HG03439 (cell line): ENCODE measurements at regions not wholly inside any gene's neighbourhood (a gene's known extent, or its start where the extent isn't known, plus 50 kb on each side); places are given as distances from the start of the nearest gene placed in this dataset.

Experiments used
- ATAC-seq: cut with Tn5 transposase; IDR thresholded peaks from one replicate; pipeline ENCODE4 v1.9.1; 2021; ENCODE audit warnings: mild to moderate bottlenecking, moderate library complexity; ENCODE audit not compliant: unreplicated experiment

DNA sequence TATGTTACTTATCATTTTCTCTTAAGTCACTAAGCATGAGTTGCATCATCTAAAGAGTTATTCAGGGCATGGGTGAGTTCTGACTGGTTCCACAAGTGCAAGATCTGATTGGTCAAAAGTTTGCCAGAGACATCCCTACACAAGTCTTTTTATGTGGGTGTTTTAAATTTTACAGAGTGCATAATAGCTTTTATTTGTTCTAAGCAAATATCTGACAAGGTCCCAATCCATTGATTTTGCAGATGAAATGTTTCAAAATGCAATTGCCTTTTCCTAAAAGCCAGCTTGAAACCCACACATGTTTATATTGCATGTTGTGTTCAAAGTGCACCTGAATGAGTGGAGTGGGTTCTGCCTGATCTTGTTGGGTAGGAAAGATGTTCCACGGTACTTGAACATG is 101.7 kb upstream of the PAX6 start:
- no peak for ATAC-seq

DNA sequence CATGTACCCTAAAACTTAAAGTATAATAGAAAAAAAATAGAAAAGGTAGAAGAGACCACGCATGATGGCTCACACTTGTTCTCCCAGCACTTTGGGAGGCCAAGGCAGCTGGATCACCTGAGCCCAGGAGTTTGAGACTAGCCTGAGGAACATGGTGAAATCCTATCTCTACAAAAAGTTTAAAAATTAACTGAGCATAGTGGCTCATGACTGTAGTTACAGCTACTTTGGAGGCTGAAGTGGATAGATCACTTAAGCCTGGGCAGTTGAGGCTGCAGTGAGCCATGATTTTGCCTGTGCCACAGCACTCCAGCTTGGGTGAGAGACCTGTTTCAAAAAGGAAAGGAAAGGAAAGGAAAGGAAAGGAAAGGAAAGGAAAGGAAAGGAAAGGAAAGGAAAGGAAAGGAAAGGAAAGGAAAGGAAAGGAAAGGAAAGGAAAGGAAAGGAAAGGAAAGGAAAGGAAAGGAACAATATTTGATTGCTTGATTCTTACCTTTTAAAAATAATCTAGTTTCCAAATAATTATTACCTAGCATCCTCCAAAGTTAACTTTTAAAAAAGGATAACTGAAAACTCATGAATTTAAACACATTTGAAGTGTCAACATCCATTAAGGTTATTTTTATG is 99.9 kb upstream of the PAX6 start:
- ATAC-seq: no peak

DNA sequence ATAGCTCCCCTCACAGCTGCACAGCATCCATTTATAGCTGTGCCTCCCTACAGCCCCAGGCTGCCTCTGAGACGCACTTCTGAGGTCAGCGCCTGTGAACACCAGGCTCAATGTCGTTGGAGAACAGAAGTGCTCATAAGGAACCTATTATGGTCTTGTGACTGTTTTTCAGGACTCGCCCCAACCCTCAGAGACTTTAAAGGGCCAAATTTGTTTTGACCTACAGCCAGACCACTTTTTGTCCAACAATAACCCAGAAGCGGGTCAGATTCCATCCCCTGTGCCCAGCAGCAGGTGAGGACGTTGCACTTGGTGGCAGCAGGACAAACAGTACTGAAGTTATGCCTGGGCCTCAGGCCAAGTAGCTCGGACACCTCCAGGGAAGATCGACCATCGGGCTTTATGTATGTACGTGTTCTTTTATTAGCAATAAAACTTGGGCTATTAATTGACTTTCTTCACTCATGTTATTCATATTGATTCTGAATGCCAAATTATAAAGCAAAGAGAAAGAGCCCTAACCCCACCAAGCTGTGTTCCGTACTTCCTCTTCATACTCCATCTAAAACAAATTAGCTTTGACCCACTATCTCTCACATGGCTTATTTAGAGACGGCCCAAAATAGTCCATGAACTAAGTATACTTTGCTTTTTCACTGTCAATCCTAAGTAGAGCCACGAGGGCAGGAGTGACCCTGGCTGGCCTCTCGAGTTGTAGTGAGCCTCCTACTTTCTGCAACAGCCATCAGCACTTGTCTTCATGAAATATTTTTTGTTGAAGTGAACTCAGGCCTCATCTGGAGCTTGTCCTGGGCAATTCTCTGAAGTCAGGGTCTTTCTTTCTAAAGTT is 92.3 kb upstream of the PAX6 start:
- ATAC-seq: no peak

DNA sequence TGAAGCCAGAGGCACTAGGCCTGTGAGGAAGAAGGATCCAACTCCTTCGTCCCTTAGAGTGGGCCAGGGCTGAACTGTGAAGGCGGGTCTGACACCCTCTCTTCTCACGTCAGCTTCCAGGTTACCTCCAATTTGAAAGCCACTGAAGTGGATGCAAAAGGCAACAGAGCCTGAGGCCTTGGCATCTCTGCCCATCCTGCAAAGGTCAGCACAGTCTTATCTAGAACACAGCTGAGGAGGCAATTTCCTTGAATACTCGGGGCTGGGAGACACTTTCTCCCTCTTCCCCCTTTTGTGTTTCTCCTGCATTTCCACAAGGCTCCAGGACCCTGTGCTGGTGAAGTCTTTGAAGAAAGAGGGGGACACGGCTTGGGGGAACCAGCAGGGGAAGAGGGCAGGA is 91.6 kb upstream of the PAX6 start:
- no peak for ATAC-seq

DNA sequence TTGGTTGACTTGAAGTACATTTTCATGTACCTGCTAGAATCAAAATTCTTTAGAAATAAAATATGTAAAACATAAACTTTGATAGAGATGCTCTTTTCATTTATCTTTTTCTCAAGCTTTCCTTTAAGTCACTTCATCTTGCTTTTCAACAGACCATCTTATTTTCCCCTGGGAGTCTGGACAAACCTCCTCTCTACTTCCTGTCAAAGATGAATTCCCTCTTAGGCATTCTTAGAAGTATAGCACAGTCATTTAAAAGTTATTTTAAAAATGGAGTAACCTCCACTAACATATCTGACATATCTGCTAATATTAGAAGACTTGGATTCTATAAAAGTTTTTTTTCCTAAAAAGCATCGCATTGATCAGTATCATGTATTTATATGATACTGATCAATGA is 84.8 kb upstream of the PAX6 start:
- no peak for ATAC-seq

DNA sequence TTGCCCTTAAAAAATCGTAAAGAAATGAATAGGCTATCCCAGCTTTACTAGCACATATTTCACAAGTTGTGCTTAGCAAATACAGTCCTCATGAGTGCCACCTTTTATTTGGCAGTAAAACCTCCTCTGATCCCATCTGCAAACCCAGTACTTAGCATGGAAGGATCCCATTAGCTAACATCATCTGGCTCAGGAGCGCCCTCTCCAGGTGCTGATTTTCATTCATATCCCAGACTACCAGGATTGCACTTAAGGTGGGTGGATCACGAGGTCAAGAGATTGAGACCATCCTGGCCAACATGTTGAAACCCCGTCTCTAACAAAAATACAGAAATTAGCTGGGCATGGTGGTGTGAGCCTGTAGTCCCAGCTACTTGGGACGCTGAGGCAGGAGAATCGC is 76.1 kb upstream of the PAX6 start:
- no peak for ATAC-seq

DNA sequence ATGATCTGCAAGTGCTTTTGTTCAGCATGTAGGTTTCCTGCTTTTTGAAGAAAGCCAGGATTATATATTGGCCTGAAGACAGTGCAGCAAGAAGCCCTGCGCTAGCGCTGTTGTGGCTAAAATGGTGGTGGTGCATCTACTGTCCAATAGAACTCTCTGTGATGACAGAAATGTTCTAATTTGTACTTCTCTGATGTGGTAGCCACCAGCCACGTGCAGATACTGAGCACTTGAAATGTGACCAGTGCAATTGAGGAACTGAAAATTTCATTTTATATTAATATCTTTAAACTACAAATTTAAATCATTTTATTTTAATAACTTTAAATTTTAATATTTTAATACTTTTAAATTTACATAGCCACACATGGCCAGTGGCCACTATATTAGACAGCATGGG is 73.0 kb upstream of the PAX6 start:
- no peak for ATAC-seq

DNA sequence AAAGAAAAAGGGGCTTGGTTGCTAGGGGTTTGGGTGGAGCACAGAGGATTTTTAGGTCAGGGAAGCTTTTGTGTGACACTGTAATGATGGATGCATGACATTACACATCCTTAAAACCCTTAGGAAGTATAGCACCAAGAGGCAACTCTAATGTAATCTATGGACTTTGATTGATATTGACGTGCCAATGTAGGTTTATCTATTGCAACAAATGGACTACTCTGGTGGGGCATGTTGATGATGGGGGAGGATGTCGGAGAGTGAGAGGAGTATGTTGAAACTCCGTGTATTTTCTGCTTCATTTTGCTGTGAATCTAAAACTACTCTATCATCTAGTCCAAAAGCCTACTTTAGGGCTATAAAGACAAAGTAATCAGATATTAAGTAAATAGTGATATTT is 72.3 kb upstream of the PAX6 start:
- ATAC-seq: no peak

DNA sequence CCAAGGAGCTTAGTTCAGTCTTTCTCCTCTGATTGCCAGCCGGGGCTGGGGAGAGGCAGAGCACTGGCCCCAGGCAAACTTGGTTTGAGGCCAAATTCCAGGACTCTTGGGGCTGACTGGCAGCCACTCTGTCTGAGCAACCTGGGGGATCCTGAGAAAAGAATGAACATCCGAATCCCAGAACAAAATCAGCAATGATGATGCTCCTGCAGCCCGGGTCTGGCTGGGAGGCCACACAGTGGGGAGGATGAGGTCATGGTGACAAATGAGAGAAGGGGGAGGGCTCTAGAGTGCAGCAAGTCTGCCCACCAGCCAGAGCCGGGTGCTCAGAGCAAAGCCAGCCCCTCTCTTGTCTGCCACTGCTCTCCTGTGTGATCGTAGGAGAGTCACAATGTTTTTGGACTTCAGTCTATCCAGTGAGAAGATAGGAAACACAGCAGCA is 71.8 kb upstream of the PAX6 start:
- no peak for ATAC-seq

DNA sequence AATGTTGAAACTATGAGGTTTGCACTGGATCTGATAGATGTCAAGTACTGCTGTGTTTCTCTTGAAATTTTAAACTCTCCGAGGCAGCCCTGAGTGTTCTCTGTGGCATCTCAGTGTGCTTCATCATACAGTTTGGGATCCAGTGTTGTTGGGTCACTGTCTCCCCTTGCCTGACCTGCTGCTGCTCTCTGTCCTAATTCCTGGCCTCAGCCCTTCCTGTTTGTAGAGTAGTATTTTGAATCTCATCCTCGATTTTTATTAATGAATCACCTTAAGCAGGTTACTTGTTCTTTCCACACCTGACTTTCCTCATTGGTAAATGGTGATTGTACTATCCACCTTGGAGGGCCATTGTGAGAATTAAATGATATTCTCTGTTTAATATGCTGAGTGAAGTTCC is 70.7 kb upstream of the PAX6 start:
- no peak for ATAC-seq

DNA sequence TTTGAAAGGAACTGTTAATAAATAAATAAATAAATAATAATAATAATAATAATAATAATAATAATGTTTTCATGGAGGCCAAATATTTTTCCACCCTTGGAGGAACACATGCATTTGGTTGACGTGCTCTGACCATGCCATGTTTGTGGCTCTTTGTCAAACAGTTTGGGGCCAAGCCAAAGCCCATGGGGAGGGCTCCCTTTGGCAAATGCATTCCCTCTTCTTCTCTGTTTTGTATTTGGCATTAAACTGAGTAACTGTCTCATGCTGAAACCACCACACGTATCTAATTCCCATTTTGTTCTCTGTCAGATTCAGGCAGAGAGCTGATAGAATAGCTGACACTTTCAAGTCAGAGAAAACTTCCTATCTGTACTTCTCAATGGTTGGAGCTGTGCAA is 68.6 kb upstream of the PAX6 start:
- ATAC-seq: no peak

DNA sequence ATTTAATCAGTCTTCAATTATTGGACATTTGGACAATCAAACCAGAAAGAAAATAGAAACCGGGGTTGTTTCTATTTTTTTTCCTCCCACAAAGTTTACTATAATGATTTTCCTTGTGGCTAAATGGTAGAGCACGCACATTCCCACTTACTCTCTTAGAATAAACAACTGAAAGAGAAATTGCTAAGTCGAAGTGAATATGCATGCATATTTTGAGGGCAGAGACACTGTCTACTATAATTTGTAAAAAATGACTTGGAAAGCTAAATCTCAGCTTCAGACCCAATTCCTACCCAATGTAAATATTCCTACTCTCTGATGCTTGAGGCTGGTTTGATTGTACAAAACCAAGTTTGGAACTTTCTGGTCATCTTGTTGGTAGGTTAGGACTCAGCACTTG is 66.7 kb upstream of the PAX6 start:
- ATAC-seq: no peak

DNA sequence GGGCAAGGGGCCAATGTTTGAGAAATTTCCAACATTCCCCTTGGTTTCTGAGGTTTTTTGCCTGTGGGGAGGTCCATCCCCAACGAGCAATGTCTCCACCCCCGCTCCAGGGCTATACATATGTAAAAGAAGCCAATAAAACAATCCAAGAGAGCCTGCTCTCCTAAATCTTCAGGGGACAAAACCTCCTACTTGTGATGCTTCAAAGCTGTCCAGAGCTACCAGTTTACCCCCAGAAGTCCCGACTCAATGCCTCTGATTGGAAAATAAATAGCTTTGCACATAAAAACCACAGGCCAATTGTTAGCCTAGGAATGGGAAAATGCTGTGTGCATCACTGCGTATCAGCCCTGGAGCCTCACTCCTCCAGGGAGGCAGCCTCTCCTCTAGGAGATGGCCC is 66.0 kb upstream of the PAX6 start:
- ATAC-seq: no peak

DNA sequence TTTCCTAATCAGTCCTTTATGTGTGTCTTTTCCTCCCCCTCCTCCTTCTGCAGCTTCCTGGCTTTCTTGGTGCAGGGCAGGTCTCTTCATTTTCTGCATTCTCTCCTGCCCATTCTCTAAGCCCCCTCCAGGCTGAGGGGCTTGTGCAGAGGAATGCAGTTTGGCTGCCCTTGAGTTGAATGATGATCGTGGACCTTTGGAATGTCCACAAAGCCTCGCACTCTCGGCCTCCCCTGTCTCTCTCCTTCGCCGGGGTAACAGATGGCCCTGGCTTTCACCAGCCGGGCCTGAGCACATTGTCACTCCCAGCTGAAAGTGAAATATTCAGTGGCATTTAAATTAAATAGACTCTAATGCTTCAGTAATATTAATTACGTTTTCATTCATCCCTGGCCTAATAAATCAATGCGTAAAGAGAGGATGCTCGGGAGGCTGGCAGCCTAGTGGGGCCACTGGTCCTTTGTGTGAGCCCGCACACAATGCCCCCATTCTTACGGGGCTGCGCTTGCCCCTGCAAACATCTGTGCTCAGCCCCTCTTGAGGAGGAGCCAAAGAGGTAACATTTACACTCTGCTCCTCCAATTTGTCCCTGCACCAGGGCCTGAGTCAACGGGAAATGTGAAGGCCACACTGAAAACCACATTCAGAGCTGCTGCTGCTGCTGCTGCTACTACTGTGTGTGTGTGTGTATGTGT is 64.9 kb upstream of the PAX6 start:
- ATAC-seq: no peak

DNA sequence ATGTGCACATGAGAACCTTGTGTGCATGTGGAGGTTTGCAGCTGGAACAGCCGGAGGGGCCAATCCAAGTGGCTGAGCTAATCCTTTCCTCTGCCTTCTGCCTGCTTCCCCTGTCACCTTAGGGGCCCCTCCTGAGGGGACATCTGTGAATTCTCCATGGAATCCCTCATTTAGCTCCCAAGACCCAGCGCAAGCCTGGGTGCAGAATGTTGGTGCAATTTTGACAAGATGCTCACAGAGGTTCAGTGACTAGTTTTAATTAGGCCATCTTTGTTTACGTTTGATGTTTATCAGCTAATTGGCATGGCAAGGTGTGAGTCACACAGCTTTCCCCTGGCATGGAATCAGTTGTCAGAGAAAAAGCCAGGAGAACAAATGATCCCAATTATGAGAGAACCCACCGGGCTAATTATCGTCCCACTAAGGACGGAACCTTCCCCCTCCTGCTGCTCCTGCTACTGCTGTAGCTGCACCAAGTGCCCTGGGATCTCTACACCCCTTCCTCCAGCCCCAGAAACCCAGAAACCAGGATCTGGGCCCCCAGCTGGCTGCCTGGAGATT is 63.6 kb upstream of the PAX6 start:
- ATAC-seq: no peak

DNA sequence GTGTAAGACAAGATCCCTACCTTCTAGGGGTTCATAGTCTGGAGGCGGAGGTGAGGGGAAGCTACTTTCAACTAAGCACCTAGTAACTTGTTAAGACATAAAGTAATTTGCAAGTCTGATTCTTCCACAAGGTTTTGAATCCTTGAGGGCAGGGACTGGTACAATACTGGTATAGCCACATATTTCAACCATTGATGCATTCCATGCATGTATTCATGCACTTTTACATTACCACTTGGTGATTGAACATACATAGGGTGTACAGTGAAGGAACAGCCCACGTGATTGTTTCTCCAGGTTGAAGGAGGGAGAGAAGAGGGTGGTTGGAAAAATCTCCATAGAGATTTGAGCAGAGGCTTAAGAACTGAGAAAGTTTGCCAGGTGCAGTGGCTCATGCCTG is 62.0 kb upstream of the PAX6 start:
- no peak for ATAC-seq

DNA sequence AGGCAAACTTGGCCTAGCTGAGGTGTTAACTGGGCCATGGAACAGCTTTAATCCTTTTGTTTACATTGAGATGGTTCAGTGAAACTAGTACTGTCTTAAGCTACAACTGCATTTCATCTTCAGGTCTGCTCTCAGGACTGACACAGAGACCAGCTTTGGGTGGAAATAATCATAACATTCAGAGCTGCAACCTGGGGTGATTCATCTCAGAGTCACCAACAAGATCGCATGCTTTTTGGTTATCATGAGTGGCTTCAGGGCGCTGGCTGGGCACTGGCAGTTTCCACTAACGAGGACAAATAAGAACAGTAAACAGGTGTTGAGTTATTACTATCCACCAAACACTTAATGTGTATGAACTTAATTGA is 60.9 kb upstream of the PAX6 start:
- no peak for ATAC-seq

DNA sequence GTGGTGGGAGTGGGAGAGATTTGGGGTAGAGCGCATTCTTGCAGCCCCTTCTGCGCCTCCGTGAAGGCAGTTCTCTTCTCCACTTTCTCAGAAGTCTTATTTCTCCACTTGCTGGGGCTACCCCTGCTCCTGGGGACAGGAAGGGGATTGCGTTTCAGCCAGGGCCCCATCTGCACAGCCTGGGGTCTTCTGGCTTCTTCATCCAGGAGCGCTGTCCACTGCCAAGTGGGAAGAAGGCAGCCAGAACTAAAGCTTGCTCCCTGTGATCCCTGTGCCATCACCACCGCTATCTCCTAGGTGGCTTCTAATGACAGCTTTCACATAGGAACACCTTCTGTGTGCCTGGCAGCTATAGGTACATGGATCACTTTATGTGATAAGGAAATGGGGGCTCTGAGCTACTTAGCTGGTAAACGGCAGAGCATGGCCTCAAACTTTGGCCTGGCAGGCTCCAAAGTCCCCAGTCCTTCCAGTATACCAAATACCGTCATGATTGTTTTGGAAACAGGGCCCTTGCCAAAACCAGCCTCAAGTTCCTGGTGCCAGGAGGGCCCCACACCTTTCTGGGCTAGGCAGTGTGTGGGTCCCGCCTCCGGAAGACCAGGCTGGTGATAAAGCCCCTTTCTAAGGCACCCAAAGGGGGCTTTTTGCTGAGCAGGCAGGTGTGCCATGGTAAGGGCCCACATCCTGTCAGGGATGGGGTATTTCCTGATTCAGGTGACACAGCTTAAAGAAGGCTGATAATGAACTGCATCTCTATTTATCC is 60.4 kb upstream of the PAX6 start:
- ATAC-seq: no peak

DNA sequence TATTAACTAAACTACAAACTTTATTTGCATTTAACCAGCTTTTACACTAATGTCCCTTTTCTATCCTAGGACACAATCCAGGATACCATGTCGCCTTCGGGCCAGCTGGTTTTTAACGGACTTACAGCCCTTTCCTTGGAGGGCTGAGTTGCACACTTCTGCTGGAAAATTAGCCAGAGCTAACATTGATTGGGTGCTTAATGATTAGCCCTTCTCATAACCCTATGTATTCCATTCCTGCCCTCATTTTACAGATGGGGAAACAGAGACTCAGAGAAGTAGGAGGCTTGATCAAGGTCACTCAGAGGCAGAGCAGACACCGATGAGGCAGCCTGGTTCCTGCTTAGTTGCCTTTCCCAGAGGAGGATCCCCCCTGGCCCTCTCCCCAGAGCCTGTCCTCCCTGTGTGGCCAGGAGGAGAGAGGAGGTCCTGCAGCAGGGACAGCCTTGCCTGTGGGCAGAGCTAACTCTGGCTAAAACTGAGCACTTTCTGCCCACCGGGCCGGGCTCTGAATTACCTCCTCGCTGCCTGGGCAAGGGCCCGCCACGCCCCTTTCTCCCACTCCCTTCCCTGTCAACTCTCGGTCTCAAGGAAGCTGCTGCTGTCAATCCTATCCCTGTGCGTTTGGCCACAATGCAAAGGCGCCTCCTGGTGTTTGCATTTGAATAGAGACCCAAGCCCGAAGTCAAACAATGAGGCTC is 59.6 kb upstream of the PAX6 start:
- ATAC-seq: no peak

DNA sequence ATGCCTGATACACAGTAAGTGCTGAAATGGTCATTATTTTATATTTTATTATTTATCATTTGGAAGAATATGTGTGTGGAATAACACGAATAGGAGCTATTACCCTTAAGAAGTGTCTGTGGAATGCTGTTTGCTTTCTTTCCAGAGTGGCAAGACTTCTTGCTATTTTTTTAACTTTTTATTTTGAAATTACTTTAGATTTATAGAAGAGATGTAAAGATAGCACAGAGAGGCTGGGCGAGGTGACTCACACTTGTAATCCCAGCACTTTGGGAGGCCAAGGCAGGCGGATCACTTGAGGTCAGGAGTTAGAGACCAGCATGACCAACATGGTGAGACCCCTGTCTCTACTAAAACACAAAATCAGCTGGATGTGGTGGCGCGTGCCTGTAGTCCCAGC is 58.9 kb upstream of the PAX6 start:
- ATAC-seq: no peak
